Stomach (tissue), 8 donors: ENCODE measurements at regions not wholly inside any gene's neighbourhood (a gene's known extent, or its start where the extent isn't known, plus 50 kb on each side); places are given as distances from the start of the nearest gene placed in this dataset.

Experiments
- DNase-seq, 2 donors: peaks; one replicate each; pipeline versions ENCODE4 v3.0.0 to v3.0.0-alpha.2; 2013 to 2019
- H3K27ac ChIP-seq, 5 donors: fragments of 200-600 bp in 4 of 5; sonication (generic) in 4 of 5; one replicate each; pipeline ENCODE4 v1.5.1; 2013 to 2019; ENCODE audit warnings: mild to moderate bottlenecking in 1 of 5, moderate library complexity in 1 of 5
- H3K27me3 ChIP-seq, 3 donors: fragments of 200-600 bp; sonication (generic); one replicate each; pipeline ENCODE4 v1.5.1; 2017 to 2019; ENCODE audit warnings: mixed run types in 1 of 3
- H3K36me3 ChIP-seq, 4 donors: fragments of 200-600 bp; sonication (generic); 1 replicate in 3 of 4; 2 replicates in 1 of 4; pipeline ENCODE4 v1.5.1; 2016 to 2019
- H3K4me1 ChIP-seq, 4 donors: fragments of 200-600 bp; sonication (generic); one replicate each; pipeline ENCODE4 v1.5.1; 2016 to 2019
- H3K4me3 ChIP-seq, 4 donors: fragments of 200-600 bp; sonication (generic) in 3 of 4; one replicate each; pipeline ENCODE4 v1.5.1; 2016 to 2019; ENCODE audit warnings: mild to moderate bottlenecking in 1 of 4
- H3K9me3 ChIP-seq, 4 donors: fragments of 200-600 bp; sonication (generic); one replicate each; pipeline ENCODE4 v1.5.1; 2016 to 2019
- EP300 ChIP-seq: sonication (generic); formaldehyde crosslinking; IDR thresholded peaks from one replicate; pipeline ENCODE4 v1.6.1; 2017; ENCODE audit warnings: antibody characterized with exemption
- POLR2A ChIP-seq, 4 donors: fragments of 450-650 bp; IDR thresholded peaks; one replicate each; pipeline ENCODE4 v1.6.1; 2016; ENCODE audit warnings: antibody characterized with exemption in 4 of 4, control low read depth in 2 of 4, mild to moderate bottlenecking in 1 of 4, moderate library complexity in 1 of 4
- POLR2AphosphoS5 ChIP-seq, 3 donors: sonication (generic); formaldehyde crosslinking; IDR thresholded peaks; one replicate each; pipeline ENCODE4 v1.6.1; 2016; ENCODE audit warnings: antibody characterized with exemption in 3 of 3
- WGBS, 5 donors: extraction: QIAGEN DNeasy Blood & Tissue Kit in 3 of 5; methylation state at CpG; one replicate each; pipeline versions ENCODE4 v1.1.5 to v1.1.7; 2013 to 2018; 5-methylcytosine and 5-hydroxymethylcytosine counted together
- intact Hi-C: fragments of 100-400 bp; cut with DNase I; formaldehyde crosslinking; loops from one replicate; pipeline ENCODE4 v1.15.1; 2023; ENCODE audit warnings: low total_unique reads
- TF ChIP-seq, protein P1 (sequence below), 7 experiments: fragments of 450-650 bp in 4 of 7; fragments of 200-600 bp in 3 of 7; sonication (generic) in 3 of 7; IDR thresholded peaks; one replicate each; pipeline ENCODE4 v1.5.1; 2016 to 2019; ENCODE audit warnings: antibody characterized with exemption in 7 of 7, control low read depth in 2 of 7, mild to moderate bottlenecking in 1 of 7
- donor health status: healthy with polysubstance abuse.
- donor health status: Bipolar disorder and iron deficiency.
- donor health status: healthy.

DNA sequence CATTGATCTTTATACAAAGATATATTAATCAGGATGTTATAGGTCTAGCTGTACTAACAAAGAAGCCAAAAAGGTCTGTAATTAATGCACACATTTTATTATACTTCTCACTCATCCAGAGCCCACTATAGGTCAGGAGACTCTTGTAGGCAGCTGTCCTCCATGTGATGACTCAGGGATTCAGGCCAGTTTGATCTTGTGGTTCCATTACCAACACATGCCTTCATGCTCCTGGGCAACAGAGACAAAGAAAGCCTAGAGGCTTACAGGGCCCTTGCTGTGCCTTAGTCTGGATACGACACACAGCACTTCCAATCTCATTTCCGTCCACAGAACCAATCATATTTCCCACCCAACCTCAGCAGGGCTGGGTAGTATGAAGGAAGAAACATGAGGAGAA, 150.3 kb upstream of the NCAM1 start:
- Histone ChIP-seq H3K9me3 (peaks cover 0 to 9% (median 0%) of the 10 kb centered on the region in 4 donors), H3K4me3 (no peak overlapping the region), H3K36me3 (no peaks in the 10 kb centered on the region), H3K4me1 (peaks cover 0 to 26% (median 5%) of the 10 kb centered on the region in 4 donors), H3K27me3 (no peaks in the 10 kb centered on the region), H3K27ac (no peak overlapping the region)
- 43 to 90% (median 50%) methylated on average over 2 of the region's 2 CpGs for WGBS, 5 donors
- DNase-seq = no peak
- TF ChIP-seq EP300 (no peak), POLR2A (IDR thresholded peaks at IDR 0.05) (no peak), POLR2AphosphoS5 (IDR thresholded peaks at IDR 0.05) (no peak)
- TF ChIP-seq, protein P1, sequence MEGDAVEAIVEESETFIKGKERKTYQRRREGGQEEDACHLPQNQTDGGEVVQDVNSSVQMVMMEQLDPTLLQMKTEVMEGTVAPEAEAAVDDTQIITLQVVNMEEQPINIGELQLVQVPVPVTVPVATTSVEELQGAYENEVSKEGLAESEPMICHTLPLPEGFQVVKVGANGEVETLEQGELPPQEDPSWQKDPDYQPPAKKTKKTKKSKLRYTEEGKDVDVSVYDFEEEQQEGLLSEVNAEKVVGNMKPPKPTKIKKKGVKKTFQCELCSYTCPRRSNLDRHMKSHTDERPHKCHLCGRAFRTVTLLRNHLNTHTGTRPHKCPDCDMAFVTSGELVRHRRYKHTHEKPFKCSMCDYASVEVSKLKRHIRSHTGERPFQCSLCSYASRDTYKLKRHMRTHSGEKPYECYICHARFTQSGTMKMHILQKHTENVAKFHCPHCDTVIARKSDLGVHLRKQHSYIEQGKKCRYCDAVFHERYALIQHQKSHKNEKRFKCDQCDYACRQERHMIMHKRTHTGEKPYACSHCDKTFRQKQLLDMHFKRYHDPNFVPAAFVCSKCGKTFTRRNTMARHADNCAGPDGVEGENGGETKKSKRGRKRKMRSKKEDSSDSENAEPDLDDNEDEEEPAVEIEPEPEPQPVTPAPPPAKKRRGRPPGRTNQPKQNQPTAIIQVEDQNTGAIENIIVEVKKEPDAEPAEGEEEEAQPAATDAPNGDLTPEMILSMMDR (IDR thresholded peaks at IDR 0.05) = no peak
- intact Hi-C loops = no loop called here

DNA sequence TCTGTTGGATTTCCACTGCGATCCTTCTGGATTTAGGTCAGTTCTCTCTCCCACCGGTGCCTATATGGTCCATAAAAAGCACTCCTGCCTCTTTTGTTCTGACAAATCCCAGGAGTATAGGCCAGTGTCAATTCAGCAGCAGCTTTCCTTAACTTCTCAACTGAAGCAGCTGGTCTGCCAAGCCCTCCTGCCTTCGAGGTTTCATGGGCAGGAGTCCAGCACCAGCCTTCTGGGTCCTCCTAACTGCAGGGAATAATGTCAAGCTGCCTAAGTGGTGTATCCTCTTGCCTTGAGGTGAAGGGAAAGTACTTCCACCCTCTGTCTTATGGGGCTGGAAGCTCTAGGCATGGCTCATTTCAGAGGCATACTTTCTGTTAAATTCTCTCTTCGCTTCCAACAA, 149.4 kb upstream of the NCAM1 start:
- H3K9me3 ChIP-seq = peaks cover 0 to 9% (median 0%) of the 10 kb centered on the region in 4 donors
- TF ChIP-seq POLR2AphosphoS5 (IDR thresholded peaks at IDR 0.05) (no peak), EP300 (no peak), POLR2A (IDR thresholded peaks at IDR 0.05) (no peak)
- TF ChIP-seq, protein P1 (IDR thresholded peaks at IDR 0.05) = no peak
- H3K36me3 ChIP-seq = no peaks in the 10 kb centered on the region
- peaks cover 0 to 21% (median 5%) of the 10 kb centered on the region in 4 donors for H3K4me1 ChIP-seq
- WGBS, 5 donors = 65 to 84% (median 78%) methylated on average over 4 of the region's 4 CpGs
- intact Hi-C loops = no loop called here
- no peaks in the 10 kb centered on the region for H3K27me3 ChIP-seq
- H3K27ac ChIP-seq = no peak overlapping the region
- DNase-seq = no peak
- H3K4me3 ChIP-seq = no peak overlapping the region

- Histone ChIP-seq H3K27ac (no peak overlapping the region), H3K36me3 (no peaks in the 10 kb centered on the region), H3K9me3 (peaks cover 0 to 9% (median 0%) of the 10 kb centered on the region in 4 donors), H3K27me3 (no peaks in the 10 kb centered on the region), H3K4me1 (peaks cover 0 to 19% (median 5%) of the 10 kb centered on the region in 4 donors), H3K4me3 (no peak overlapping the region)
- intact Hi-C loops = no loop called here
- no peak for TF ChIP-seq POLR2AphosphoS5 (IDR thresholded peaks at IDR 0.05)
- no peak for TF ChIP-seq POLR2A (IDR thresholded peaks at IDR 0.05)
- no peak for DNase-seq
- WGBS, 5 donors = 37 to 47% (median 44%) methylated on average over 2 of the region's 2 CpGs
These were observed 148.5 kb upstream of the NCAM1 start for GRCh38 chr11:112812729-112813128.

GRCh38 chr11:112814168-112814567, 147.1 kb upstream of the NCAM1 start:
- H3K4me3 ChIP-seq = no peak overlapping the region
- WGBS, 5 donors = 89 to 94% (median 91%) methylated on average over 4 of the region's 4 CpGs
- peaks cover 0 to 9% (median 3%) of the 10 kb centered on the region in 4 donors for H3K4me1 ChIP-seq
- no peaks in the 10 kb centered on the region for H3K27me3 ChIP-seq
- H3K27ac ChIP-seq = no peak overlapping the region
- TF ChIP-seq, protein P1 (IDR thresholded peaks at IDR 0.05) = no peak
- TF ChIP-seq POLR2A (IDR thresholded peaks at IDR 0.05) (no peak), POLR2AphosphoS5 (IDR thresholded peaks at IDR 0.05) (no peak), EP300 (no peak)
- intact Hi-C loops = no loop called here
- H3K9me3 ChIP-seq = peaks cover 0 to 9% (median 0%) of the 10 kb centered on the region in 4 donors
- no peak for DNase-seq
- no peaks in the 10 kb centered on the region for H3K36me3 ChIP-seq

- DNase-seq = no peak
- WGBS, 5 donors = 81 to 93% (median 87%) methylated on average over 2 to 3 of the region's 3 CpGs
- no peak overlapping the region for H3K27ac ChIP-seq
- peaks cover 0 to 4% (median 0%) of the 10 kb centered on the region in 4 donors for H3K9me3 ChIP-seq
- TF ChIP-seq POLR2AphosphoS5 (IDR thresholded peaks at IDR 0.05) (no peak), POLR2A (IDR thresholded peaks at IDR 0.05) (no peak), EP300 (no peak)
- TF ChIP-seq, protein P1 (IDR thresholded peaks at IDR 0.05) = no peak
- no peaks in the 10 kb centered on the region for H3K4me1 ChIP-seq
- no peak overlapping the region for H3K4me3 ChIP-seq
- no peaks in the 10 kb centered on the region for H3K27me3 ChIP-seq
- intact Hi-C loops = no loop called here
- no peaks in the 10 kb centered on the region for H3K36me3 ChIP-seq
These were observed 143.8 kb upstream of the NCAM1 start for GRCh38 chr11:112817376-112817775.
